Ovary (tissue), 7 donors: ENCODE measurements at regions not wholly inside any gene's neighbourhood (a gene's known extent, or its start where the extent isn't known, plus 50 kb on each side); places are given as distances from the start of the nearest gene placed in this dataset.

ENCODE experiments used
- DNase-seq, 5 donors: peaks; one replicate each; pipeline ENCODE4 v3.0.0-alpha.2; 2019 to 2020
- H3K27ac ChIP-seq, 2 donors: fragments of 200-600 bp; one replicate each; pipeline versions ENCODE4 v1.5.1 to v1.8.0; 2019 to 2022
- H3K27me3 ChIP-seq: fragments of 200-600 bp; one replicate; pipeline ENCODE4 v1.8.0; 2022
- H3K36me3 ChIP-seq: fragments of 200-600 bp; sonication (generic); one replicate; pipeline ENCODE4 v1.5.1; 2019
- H3K4me1 ChIP-seq: one replicate; pipeline ENCODE4 v1.8.1; 2013; ENCODE audit warnings: mild to moderate bottlenecking, moderate library complexity; ENCODE audit not compliant: insufficient read depth
- H3K4me3 ChIP-seq: fragments of 200-600 bp; sonication (generic); one replicate; pipeline ENCODE4 v1.5.1; 2017
- H3K9me3 ChIP-seq, 2 donors: fragments of 200-600 bp in 1 of 2; sonication (generic) in 1 of 2; one replicate each; pipeline versions ENCODE4 v1.5.1 to v1.8.1; 2013 to 2019; ENCODE audit warnings: mild to moderate bottlenecking in 1 of 2, moderate library complexity in 1 of 2
- EP300 ChIP-seq: sonication (generic); formaldehyde crosslinking; IDR thresholded peaks from one replicate; pipeline ENCODE4 v1.6.1; 2017; ENCODE audit warnings: antibody characterized with exemption
- POLR2A ChIP-seq: fragments of 450-650 bp; IDR thresholded peaks from one replicate; pipeline ENCODE4 v1.6.1; 2017; ENCODE audit warnings: antibody characterized with exemption, mild to moderate bottlenecking, moderate library complexity
- WGBS, 3 donors: extraction: QIAGEN DNeasy Blood & Tissue Kit in 1 of 3; methylation state at CpG; one replicate each; pipeline versions ENCODE4 v1.1.5 to v1.1.7; 2013 to 2017; 5-methylcytosine and 5-hydroxymethylcytosine counted together
- intact Hi-C, 4 donors: fragments of 100-400 bp; cut with DNase I; formaldehyde crosslinking; loops; one replicate each; pipeline versions ENCODE4 v1.11.0 to v1.15.1; 2022 to 2023
- TF ChIP-seq, protein P1 (sequence below), 3 donors: fragments of 450-650 bp in 2 of 3; fragments of 200-600 bp in 1 of 3; IDR thresholded peaks; one replicate each; pipeline versions ENCODE4 v1.5.1 to v1.8.0; 2016 to 2022; ENCODE audit warnings: antibody characterized with exemption in 3 of 3, mild to moderate bottlenecking in 1 of 3
- donor health status: DM: no; HTN: no; CAD: no; lungs with moderate emphysema.
- donor health status: DM: no; HTN: no; CAD: no.
- donor health status: Bipolar disorder and iron deficiency.
- donor health status: DM: no; HTN: no; CAD: no.
- donor health status: DM: yes; HTN: yes; CAD: no.

DNA sequence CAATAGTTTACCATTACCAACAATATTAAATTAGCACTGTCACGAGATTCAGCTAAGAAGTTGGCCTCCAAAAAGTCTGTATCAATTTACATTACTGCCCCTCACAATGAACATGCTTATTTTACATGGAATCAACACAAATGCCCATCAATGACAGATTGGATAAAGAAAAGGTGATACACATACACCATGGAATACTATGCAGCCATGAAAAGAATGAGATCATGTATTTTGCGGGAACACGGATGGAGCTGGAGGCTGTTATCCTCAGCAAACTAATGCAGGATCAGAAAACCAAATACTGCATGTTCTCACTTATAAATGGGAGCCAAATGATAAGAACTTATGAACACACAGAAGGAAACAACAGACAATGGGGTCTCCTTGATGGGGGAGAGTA, 211.8 kb upstream of the RREB1 start:
- Histone ChIP-seq H3K9me3 (no peaks in the 10 kb centered on the region), H3K4me3 (no peak overlapping the region), H3K4me1 (peaks cover 15% of the 10 kb centered on the region), H3K27me3 (no peaks in the 10 kb centered on the region), H3K36me3 (no peaks in the 10 kb centered on the region), H3K27ac (no peak overlapping the region)
- 92 to 93% (median 92%) methylated on average over 3 of the region's 3 CpGs for WGBS, 3 donors
- intact Hi-C loops, result no loop called here
- no peak for TF ChIP-seq POLR2A
- TF ChIP-seq, protein P1, sequence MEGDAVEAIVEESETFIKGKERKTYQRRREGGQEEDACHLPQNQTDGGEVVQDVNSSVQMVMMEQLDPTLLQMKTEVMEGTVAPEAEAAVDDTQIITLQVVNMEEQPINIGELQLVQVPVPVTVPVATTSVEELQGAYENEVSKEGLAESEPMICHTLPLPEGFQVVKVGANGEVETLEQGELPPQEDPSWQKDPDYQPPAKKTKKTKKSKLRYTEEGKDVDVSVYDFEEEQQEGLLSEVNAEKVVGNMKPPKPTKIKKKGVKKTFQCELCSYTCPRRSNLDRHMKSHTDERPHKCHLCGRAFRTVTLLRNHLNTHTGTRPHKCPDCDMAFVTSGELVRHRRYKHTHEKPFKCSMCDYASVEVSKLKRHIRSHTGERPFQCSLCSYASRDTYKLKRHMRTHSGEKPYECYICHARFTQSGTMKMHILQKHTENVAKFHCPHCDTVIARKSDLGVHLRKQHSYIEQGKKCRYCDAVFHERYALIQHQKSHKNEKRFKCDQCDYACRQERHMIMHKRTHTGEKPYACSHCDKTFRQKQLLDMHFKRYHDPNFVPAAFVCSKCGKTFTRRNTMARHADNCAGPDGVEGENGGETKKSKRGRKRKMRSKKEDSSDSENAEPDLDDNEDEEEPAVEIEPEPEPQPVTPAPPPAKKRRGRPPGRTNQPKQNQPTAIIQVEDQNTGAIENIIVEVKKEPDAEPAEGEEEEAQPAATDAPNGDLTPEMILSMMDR (IDR thresholded peaks at IDR 0.05), result no peak
- TF ChIP-seq EP300, result no peak
- no peak for DNase-seq

DNA sequence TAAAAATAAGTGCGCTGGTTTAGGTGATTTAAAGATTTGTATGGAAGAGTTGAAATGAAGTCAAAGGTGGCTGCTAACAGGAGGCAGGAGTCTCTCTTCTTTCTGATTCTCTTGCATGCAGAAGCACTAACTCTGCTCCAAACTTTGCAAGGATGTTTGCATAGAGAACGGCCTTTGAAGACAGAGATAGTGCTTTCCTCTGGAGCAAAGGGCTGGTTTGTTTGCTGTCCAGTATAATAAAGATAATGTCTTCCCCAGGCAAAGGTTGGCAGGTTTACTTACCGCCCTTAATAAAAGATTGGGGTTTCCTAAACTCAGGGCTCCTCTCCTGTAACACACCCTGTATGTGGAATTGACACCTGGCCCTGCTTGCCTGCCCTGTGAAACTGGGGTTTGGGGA, 210.6 kb upstream of the RREB1 start:
- no peaks in the 10 kb centered on the region for H3K9me3 ChIP-seq
- intact Hi-C loops, result no loop called here
- TF ChIP-seq EP300 (no peak), POLR2A (no peak)
- TF ChIP-seq, protein P1 (IDR thresholded peaks at IDR 0.05), result no peak
- no peak overlapping the region for H3K4me3 ChIP-seq
- H3K36me3 ChIP-seq, result no peaks in the 10 kb centered on the region
- H3K27me3 ChIP-seq, result no peaks in the 10 kb centered on the region
- 36 to 51% (median 48%) methylated on average over 3 of the region's 3 CpGs for WGBS, 3 donors
- DNase-seq, result no peak
- peaks cover 9% of the 10 kb centered on the region for H3K4me1 ChIP-seq
- H3K27ac ChIP-seq, result no peak overlapping the region

DNA sequence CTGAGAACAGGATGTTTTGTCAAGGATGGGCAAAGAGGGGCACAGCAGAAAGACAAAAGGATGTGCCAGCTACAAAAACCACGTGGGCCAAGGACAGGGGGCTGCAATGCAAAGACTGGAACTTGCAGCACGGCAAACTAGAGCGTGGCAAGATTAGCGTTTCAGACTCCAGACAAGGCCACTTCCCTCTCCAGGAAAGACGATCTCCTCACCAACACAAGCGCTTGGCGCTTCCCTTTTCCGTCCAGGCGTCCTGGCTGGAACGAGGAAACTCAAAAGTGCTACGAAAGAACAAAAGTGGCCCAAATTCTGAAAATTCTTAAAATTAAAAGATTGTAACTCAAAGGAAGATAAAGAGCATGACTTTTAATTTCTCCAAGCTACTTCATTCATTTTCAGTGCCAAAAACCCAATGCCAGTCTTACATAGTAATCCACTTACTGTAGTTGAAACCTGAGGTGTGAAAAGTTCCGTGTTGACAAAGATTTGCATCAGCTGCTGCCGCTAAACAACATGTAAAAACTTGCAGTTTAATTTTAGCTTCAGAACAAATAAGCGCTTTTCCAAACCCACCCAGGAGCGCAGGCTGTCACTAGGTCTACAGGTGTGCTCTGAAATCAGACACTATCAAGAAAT, 207.1 kb upstream of the RREB1 start:
- DNase-seq, result no peak
- no peaks in the 10 kb centered on the region for H3K4me1 ChIP-seq
- TF ChIP-seq POLR2A, result no peak
- no peak for TF ChIP-seq EP300
- TF ChIP-seq, protein P1 (IDR thresholded peaks at IDR 0.05), result no peak
- no peaks in the 10 kb centered on the region for H3K36me3 ChIP-seq
- no peak overlapping the region for H3K27ac ChIP-seq
- no peaks in the 10 kb centered on the region for H3K9me3 ChIP-seq
- 82 to 88% (median 83%) methylated on average over 15 of the region's 15 CpGs for WGBS, 3 donors
- no peak overlapping the region for H3K4me3 ChIP-seq
- intact Hi-C loops, result no loop called here
- no peaks in the 10 kb centered on the region for H3K27me3 ChIP-seq

DNA sequence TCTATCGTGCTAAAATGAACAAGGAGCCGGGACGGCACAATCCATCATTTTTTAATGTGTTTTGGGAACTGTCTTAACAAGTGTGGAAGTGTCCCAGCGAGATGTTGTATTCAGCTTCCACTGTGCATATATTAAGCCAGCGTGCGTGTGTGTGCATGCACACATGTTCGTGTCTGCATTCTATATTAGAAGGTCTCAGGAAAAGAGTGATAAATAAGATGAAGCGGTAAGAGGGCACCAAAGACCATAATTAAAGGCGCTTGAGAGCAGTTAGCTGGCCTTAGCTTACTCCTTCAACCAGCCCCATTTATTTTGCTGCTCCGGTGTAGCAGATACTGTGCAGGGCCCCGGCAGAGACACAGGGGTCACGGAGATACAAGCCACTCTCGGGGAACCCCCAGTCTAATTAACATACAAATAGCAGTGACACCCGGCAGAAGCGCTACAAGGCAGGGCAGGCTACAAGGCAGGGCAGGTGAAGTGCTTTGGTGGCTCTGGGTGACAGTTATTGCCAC, 206.5 kb upstream of the RREB1 start:
- Histone ChIP-seq H3K4me1 (no peaks in the 10 kb centered on the region), H3K27me3 (no peaks in the 10 kb centered on the region), H3K4me3 (no peak overlapping the region), H3K27ac (no peak overlapping the region), H3K9me3 (no peaks in the 10 kb centered on the region), H3K36me3 (no peaks in the 10 kb centered on the region)
- intact Hi-C loops, result no loop called here
- TF ChIP-seq, protein P1 (IDR thresholded peaks at IDR 0.05), result no peak
- no peak for TF ChIP-seq POLR2A
- no peak for TF ChIP-seq EP300
- 82 to 86% (median 86%) methylated on average over 15 of the region's 15 CpGs for WGBS, 3 donors
- no peak for DNase-seq
